HL-60 (cell line): ENCODE measurements at regions not wholly inside any gene's neighbourhood (a gene's known extent, or its start where the extent isn't known, plus 50 kb on each side); places are given as distances from the start of the nearest gene placed in this dataset.

Source experiments
- DNase-seq, 2 experiments: peaks; one replicate each; pipeline ENCODE4 v3.0.0-alpha.2; 2010 to 2020; ENCODE audit warnings: low read depth in 1 of 2, low spot score in 1 of 2
- H3K27ac ChIP-seq: fragments of 250-450 bp; sonication (Bioruptor Pico); replicated peaks from 2 replicates; pipeline ENCODE4 v1.5.1; 2020; ENCODE audit warnings: mild to moderate bottlenecking, moderate library complexity
- H3K27me3 ChIP-seq: fragments of 250-450 bp; sonication (Bioruptor Pico); 2 replicates; pipeline ENCODE4 v1.5.1; 2021; ENCODE audit warnings: mild to moderate bottlenecking, moderate library complexity; ENCODE audit not compliant: insufficient read depth, poor library complexity, severe bottlenecking
- H3K4me3 ChIP-seq: replicated peaks from 2 replicates; pipeline ENCODE4 v1.5.1; 2011; ENCODE audit warnings: mild to moderate bottlenecking, control low read depth, low read length; ENCODE audit not compliant: insufficient read depth
- GABPA ChIP-seq: IDR thresholded peaks from 2 replicates; pipeline ENCODE4 v1.6.1; 2012; ENCODE audit warnings: low read depth
- POLR2AphosphoS5 ChIP-seq: IDR thresholded peaks from 2 replicates; pipeline ENCODE4 v1.6.1; 2012; ENCODE audit warnings: low read depth
- SPI1 ChIP-seq: IDR thresholded peaks from 2 replicates; pipeline ENCODE4 v1.6.1; 2012; ENCODE audit warnings: low read depth, mild to moderate bottlenecking, borderline replicate concordance
- TF ChIP-seq, protein P1 (sequence below): IDR thresholded peaks from one replicate; pipeline ENCODE4 v1.5.1; 2011; ENCODE audit warnings: low read length, control low read depth, inconsistent platforms; ENCODE audit not compliant: insufficient read depth
- TF ChIP-seq, protein P2 (sequence below): IDR thresholded peaks from 2 replicates; pipeline ENCODE4 v1.6.1; 2012; ENCODE audit warnings: low read depth; ENCODE audit not compliant: insufficient replicate concordance

DNA sequence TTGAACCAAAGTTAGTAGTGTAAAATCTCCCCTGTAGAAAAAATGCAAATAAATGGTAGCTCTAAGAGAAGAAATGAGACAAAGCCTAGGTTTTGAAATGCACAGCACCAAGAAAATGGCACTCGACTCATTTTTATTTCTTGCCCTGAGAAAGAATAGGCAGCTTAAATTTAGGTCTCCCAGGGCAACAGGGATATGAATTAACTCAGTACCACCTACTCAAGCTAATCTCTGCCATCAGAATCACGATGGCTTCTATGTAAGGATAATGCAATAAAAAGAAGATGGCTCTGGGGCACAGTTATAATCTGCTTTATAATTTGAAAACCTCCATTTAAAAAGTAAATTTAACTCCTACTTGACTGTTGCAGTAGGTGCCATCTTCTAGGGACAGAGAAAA, 1784.3 kb downstream of the LRRC4C start:
- Histone ChIP-seq H3K4me3 (no peak overlapping the region), H3K27me3 (no peaks in the 10 kb centered on the region), H3K27ac (no peak overlapping the region)
- no peak for DNase-seq
- TF ChIP-seq, protein P1, sequence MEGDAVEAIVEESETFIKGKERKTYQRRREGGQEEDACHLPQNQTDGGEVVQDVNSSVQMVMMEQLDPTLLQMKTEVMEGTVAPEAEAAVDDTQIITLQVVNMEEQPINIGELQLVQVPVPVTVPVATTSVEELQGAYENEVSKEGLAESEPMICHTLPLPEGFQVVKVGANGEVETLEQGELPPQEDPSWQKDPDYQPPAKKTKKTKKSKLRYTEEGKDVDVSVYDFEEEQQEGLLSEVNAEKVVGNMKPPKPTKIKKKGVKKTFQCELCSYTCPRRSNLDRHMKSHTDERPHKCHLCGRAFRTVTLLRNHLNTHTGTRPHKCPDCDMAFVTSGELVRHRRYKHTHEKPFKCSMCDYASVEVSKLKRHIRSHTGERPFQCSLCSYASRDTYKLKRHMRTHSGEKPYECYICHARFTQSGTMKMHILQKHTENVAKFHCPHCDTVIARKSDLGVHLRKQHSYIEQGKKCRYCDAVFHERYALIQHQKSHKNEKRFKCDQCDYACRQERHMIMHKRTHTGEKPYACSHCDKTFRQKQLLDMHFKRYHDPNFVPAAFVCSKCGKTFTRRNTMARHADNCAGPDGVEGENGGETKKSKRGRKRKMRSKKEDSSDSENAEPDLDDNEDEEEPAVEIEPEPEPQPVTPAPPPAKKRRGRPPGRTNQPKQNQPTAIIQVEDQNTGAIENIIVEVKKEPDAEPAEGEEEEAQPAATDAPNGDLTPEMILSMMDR: no peak
- TF ChIP-seq GABPA: no peak
- TF ChIP-seq, protein P2, sequence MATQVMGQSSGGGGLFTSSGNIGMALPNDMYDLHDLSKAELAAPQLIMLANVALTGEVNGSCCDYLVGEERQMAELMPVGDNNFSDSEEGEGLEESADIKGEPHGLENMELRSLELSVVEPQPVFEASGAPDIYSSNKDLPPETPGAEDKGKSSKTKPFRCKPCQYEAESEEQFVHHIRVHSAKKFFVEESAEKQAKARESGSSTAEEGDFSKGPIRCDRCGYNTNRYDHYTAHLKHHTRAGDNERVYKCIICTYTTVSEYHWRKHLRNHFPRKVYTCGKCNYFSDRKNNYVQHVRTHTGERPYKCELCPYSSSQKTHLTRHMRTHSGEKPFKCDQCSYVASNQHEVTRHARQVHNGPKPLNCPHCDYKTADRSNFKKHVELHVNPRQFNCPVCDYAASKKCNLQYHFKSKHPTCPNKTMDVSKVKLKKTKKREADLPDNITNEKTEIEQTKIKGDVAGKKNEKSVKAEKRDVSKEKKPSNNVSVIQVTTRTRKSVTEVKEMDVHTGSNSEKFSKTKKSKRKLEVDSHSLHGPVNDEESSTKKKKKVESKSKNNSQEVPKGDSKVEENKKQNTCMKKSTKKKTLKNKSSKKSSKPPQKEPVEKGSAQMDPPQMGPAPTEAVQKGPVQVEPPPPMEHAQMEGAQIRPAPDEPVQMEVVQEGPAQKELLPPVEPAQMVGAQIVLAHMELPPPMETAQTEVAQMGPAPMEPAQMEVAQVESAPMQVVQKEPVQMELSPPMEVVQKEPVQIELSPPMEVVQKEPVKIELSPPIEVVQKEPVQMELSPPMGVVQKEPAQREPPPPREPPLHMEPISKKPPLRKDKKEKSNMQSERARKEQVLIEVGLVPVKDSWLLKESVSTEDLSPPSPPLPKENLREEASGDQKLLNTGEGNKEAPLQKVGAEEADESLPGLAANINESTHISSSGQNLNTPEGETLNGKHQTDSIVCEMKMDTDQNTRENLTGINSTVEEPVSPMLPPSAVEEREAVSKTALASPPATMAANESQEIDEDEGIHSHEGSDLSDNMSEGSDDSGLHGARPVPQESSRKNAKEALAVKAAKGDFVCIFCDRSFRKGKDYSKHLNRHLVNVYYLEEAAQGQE: no peak
- no peak for TF ChIP-seq SPI1

DNA sequence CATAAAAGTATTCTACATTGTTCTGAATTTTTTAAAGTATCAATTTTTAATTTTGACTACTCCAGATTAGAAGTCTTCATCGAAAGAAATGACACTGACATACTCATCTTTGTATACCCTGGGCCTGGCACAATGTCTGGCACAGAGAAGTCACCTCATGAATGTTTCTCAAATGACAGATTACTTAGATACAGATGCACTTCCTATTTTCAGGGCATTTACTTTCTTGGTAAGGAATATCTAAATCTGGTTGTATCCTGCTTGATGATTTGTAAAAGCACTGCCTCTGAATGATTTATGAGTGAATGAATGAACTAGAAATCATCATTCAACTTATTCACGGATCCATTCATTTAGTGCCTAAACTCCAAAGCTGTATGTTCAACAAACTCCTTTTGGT, 1784.7 kb downstream of the LRRC4C start:
- no peak overlapping the region for H3K27ac ChIP-seq
- TF ChIP-seq, protein P2: no peak
- TF ChIP-seq SPI1 (no peak), GABPA (no peak), POLR2AphosphoS5 (no peak)
- TF ChIP-seq, protein P1: no peak
- no peak for DNase-seq
- H3K4me3 ChIP-seq: no peak overlapping the region
- H3K27me3 ChIP-seq: no peaks in the 10 kb centered on the region

DNA sequence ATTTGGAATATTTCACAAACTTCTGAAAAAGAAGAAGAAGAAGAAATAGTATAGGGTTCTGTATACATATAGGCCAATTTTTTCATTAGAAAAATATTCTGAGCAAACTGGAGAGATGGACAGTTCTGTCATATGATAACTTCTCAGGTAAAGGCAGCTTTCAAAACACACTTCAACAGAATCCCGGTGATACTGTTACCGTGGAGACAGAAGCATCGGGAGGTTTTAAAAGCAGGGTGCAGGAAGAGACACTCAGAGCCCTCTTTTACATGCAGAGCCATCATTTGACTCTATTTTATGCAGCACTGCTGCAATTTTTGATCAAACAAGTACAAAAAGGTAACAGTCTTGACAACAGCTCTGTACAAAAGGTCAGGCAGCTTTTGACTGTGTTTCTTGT, 1785.4 kb downstream of the LRRC4C start:
- no peak overlapping the region for H3K4me3 ChIP-seq
- TF ChIP-seq, protein P1: no peak
- TF ChIP-seq POLR2AphosphoS5 (no peak), GABPA (no peak), SPI1 (no peak)
- TF ChIP-seq, protein P2: no peak
- H3K27me3 ChIP-seq: no peaks in the 10 kb centered on the region
- no peak overlapping the region for H3K27ac ChIP-seq
- no peak for DNase-seq
